Neutrophil (primary cell): ENCODE measurements at regions not wholly inside any gene's neighbourhood (a gene's known extent, or its start where the extent isn't known, plus 50 kb on each side); places are given as distances from the start of the nearest gene placed in this dataset.

Experiments
- H3K27ac ChIP-seq: fragments of 200-600 bp; sonication (generic); 2 replicates; pipeline ENCODE4 v1.5.1; 2016; ENCODE audit warnings: mild to moderate bottlenecking, moderate library complexity
- H3K27me3 ChIP-seq: fragments of 200-600 bp; sonication (generic); 2 replicates; pipeline ENCODE4 v1.6.0; 2016; ENCODE audit warnings: mild to moderate bottlenecking
- H3K36me3 ChIP-seq: fragments of 200-600 bp; sonication (generic); 2 replicates; pipeline ENCODE4 v1.5.1; 2017
- H3K4me1 ChIP-seq, 2 experiments: fragments of 200-600 bp in 1 of 2; sonication (generic) in 1 of 2; 1 replicate in 1 of 2; 2 replicates in 1 of 2; pipeline versions ENCODE4 v1.5.1 to v1.6.1; 2013 to 2016; ENCODE audit warnings: low read depth in 1 of 2, low read length in 1 of 2, mild to moderate bottlenecking in 1 of 2, moderate library complexity in 1 of 2; ENCODE audit not compliant: control insufficient read depth in 1 of 2, insufficient read depth in 1 of 2
- H3K4me3 ChIP-seq, 2 experiments: fragments of 200-600 bp in 1 of 2; sonication (generic) in 1 of 2; 1 replicate in 1 of 2; 2 replicates in 1 of 2; pipeline ENCODE4 v1.5.1; 2013 to 2016; ENCODE audit warnings: low read depth in 1 of 2, low read length in 1 of 2, mild to moderate bottlenecking in 1 of 2, moderate library complexity in 1 of 2
- H3K9me3 ChIP-seq: fragments of 200-600 bp; sonication (generic); 2 replicates; pipeline ENCODE4 v1.5.1; 2016
- TF ChIP-seq, protein P1 (sequence below): fragments of 200-600 bp; sonication (generic); IDR thresholded peaks from 2 replicates; pipeline ENCODE4 v1.5.1; 2016; ENCODE audit warnings: antibody characterized with exemption

DNA sequence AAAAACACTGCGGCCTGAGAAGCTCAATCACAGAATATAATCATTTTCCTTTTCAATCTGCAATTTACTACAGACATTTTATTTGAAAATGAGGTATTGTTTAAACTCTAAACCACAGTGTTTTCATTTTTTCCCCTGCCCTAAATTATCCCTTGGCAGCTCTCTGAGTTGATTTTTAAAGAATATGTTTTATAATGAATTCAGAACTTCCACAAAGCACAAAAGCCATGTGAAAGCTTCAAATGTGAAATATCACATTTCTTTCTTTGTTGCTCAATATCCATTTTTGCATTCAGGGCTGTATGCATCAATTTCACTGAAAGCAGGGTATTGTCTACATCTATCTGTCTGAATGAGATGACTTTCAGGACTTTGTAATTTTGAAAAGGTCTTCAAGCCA is 813.6 kb upstream of the ALCAM start:
- Histone ChIP-seq H3K4me3 (no peak overlapping the region), H3K27ac (no peak overlapping the region), H3K4me1 (no peaks in the 10 kb centered on the region), H3K36me3 (no peaks in the 10 kb centered on the region), H3K27me3 (no peaks in the 10 kb centered on the region), H3K9me3 (no peaks in the 10 kb centered on the region)
- TF ChIP-seq, protein P1, sequence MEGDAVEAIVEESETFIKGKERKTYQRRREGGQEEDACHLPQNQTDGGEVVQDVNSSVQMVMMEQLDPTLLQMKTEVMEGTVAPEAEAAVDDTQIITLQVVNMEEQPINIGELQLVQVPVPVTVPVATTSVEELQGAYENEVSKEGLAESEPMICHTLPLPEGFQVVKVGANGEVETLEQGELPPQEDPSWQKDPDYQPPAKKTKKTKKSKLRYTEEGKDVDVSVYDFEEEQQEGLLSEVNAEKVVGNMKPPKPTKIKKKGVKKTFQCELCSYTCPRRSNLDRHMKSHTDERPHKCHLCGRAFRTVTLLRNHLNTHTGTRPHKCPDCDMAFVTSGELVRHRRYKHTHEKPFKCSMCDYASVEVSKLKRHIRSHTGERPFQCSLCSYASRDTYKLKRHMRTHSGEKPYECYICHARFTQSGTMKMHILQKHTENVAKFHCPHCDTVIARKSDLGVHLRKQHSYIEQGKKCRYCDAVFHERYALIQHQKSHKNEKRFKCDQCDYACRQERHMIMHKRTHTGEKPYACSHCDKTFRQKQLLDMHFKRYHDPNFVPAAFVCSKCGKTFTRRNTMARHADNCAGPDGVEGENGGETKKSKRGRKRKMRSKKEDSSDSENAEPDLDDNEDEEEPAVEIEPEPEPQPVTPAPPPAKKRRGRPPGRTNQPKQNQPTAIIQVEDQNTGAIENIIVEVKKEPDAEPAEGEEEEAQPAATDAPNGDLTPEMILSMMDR, result no peak

DNA sequence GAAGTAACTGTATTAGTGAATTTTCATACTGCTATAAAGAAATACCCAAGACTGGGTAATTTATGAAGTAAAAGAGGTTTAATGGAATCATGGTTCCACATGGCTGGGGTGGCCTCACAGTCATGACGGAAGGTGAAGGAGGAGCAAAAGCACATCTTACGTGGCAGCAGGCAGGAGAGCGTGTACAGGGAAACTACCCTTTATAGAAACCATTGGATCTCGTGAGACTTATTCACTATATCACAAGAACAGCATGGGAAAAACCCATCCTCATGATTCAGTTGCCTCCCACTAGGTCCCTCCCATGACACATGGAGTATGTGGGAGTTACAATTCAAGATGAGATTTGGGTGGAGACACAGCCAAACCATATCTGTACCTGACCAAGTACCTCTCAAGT is 812.3 kb upstream of the ALCAM start:
- TF ChIP-seq, protein P1, result no peak
- H3K9me3 ChIP-seq, result no peaks in the 10 kb centered on the region
- no peak overlapping the region for H3K27ac ChIP-seq
- no peak overlapping the region for H3K4me3 ChIP-seq
- H3K36me3 ChIP-seq, result no peaks in the 10 kb centered on the region
- no peaks in the 10 kb centered on the region for H3K4me1 ChIP-seq
- no peaks in the 10 kb centered on the region for H3K27me3 ChIP-seq

DNA sequence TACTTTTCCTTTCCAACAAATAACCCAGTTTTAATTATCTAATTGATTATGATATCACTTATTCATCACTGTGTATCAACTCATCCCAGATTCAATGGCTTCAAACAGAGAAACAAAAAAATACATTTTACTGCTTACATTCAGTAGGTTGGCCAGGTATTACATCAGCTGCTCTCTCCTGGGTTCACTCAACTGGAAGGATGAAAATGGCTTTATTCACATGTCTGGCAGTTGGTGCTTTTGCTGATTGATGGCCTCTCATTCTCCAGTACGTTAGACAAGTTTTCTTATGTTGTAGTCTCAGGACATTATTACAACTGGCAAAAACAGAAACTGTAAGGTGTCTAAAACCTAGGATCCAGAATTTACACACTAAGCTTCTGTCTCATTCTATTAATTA is 811.0 kb upstream of the ALCAM start:
- H3K9me3 ChIP-seq, result no peaks in the 10 kb centered on the region
- H3K27me3 ChIP-seq, result no peaks in the 10 kb centered on the region

DNA sequence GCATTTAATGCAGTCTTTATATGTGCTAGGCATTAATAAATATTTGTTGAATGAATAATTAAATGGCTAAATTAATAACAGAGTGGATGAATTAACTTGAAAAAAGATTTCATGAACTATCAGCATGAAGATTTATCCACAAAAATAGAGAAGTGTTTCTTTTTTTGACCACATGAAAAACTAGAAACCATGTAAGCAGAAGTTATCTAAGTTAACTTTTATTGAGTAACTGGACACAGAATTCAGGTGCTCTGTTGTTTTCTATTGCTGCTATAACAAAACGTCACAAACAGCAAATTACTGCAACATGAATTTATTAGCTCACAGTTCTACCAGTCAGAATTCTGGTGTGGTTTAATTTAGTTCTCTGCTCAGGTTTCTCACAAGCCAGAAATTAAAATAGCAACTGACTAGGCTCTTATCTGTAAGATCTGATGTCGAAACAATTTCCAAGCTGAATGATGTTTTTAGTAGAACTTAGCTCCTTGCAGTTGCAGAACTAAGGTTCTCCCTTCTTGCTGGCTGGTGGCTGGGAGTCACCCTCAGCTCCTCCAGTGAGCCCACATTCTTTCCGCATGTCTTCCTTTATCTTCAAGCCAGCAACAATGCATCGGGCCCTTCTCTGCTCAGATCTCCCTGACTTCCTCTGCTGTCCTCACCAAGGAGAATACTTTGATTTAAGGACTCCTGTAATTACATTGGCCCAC is 810.2 kb upstream of the ALCAM start:
- H3K9me3 ChIP-seq, result no peaks in the 10 kb centered on the region
- no peak overlapping the region for H3K4me3 ChIP-seq
- H3K27ac ChIP-seq, result no peak overlapping the region
- H3K4me1 ChIP-seq, result no peaks in the 10 kb centered on the region
- no peaks in the 10 kb centered on the region for H3K27me3 ChIP-seq
- H3K36me3 ChIP-seq, result no peaks in the 10 kb centered on the region
- TF ChIP-seq, protein P1, result no peak

More for the DNA sequence above, 811.0 kb upstream of the ALCAM start:
- H3K36me3 ChIP-seq, result no peaks in the 10 kb centered on the region
- TF ChIP-seq, protein P1, result no peak
- no peak overlapping the region for H3K27ac ChIP-seq
- H3K4me3 ChIP-seq, result no peak overlapping the region
- H3K4me1 ChIP-seq, result no peaks in the 10 kb centered on the region

DNA sequence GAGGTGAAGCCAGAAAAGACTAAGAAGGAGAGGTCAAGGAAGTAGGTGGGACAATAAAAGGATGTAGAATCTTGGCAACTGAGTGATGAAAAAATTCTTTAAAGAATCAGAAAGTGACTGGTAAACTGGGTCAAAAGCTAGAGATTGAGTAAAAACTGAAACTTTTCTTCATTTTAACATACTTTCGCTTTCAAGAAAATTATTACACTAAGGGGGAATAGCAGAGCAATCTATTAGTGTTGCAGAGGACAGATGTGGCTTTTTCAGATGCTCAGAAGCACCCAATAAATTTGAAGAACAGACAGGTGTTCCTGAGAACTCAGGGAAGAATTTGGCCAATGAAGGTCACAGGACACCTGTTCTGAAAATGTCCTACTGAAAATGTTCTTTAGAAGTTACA is 805.4 kb upstream of the ALCAM start:
- Histone ChIP-seq H3K4me1 (no peaks in the 10 kb centered on the region), H3K36me3 (no peaks in the 10 kb centered on the region), H3K9me3 (no peaks in the 10 kb centered on the region), H3K27me3 (no peaks in the 10 kb centered on the region), H3K4me3 (no peak overlapping the region), H3K27ac (no peak overlapping the region)
- TF ChIP-seq, protein P1, result no peak
